ENCODE measurements at regions not wholly inside any gene's neighbourhood (a gene's known extent, or its start where the extent isn't known, plus 50 kb on each side); places are given as distances from the start of the nearest gene placed in this dataset.

- Mint-ChIP-seq H3K36me3 (ENCODE audit: low read depth) (no peaks in the 10 kb centered on the region), H3K27ac (ENCODE audit: unreplicated experiment) (no peak overlapping the region), H3K27me3 (ENCODE audit: low read depth) (no peaks in the 10 kb centered on the region), H3K4me1 (ENCODE audit: low read depth) (peaks cover 11% of the 10 kb centered on the region), H3K9me3 (ENCODE audit: low read depth) (peaks cover 7% of the 10 kb centered on the region), H3K4me3 (ENCODE audit: unreplicated experiment) (no peak overlapping the region)
- TF ChIP-seq CTCF (IDR thresholded peaks at IDR 0.05): no peak
- DNase-seq (ENCODE audit: low spot score): no peak
Measured at GRCh38 chr5:74919041-74919440, 52.9 kb upstream of the FAM169A start.

GRCh38 chr5:74918232-74918669 lies 52.1 kb upstream of the FAM169A start:
- H3K27ac Mint-ChIP-seq (ENCODE audit: unreplicated experiment): no peak overlapping the region

GRCh38 chr5:74916831-74917710 lies 50.9 kb upstream of the FAM169A start:
- H3K36me3 Mint-ChIP-seq (ENCODE audit: low read depth): no peaks in the 10 kb centered on the region
- no peak for DNase-seq (ENCODE audit: low spot score)
- no peak for TF ChIP-seq CTCF (IDR thresholded peaks at IDR 0.05)
- peaks cover 7% of the 10 kb centered on the region for H3K9me3 Mint-ChIP-seq (ENCODE audit: low read depth)
- no peak overlapping the region for H3K4me3 Mint-ChIP-seq (ENCODE audit: unreplicated experiment)
- H3K27ac Mint-ChIP-seq (ENCODE audit: unreplicated experiment): no peak overlapping the region
- H3K27me3 Mint-ChIP-seq (ENCODE audit: low read depth): peaks cover 1% of the 10 kb centered on the region
- H3K4me1 Mint-ChIP-seq (ENCODE audit: low read depth): peaks cover 11% of the 10 kb centered on the region

More at GRCh38 chr5:74918232-74918669, 52.1 kb upstream of the FAM169A start:
- peaks cover 7% of the 10 kb centered on the region for H3K9me3 Mint-ChIP-seq (ENCODE audit: low read depth)
- peaks cover 1% of the 10 kb centered on the region for H3K27me3 Mint-ChIP-seq (ENCODE audit: low read depth)
- H3K4me1 Mint-ChIP-seq (ENCODE audit: low read depth): peaks cover 11% of the 10 kb centered on the region
- no peaks in the 10 kb centered on the region for H3K36me3 Mint-ChIP-seq (ENCODE audit: low read depth)
- no peak for TF ChIP-seq CTCF (IDR thresholded peaks at IDR 0.05)
- no peak overlapping the region for H3K4me3 Mint-ChIP-seq (ENCODE audit: unreplicated experiment)
- DNase-seq (ENCODE audit: low spot score): no peak
